Activated CD4-positive, alpha-beta T cell treated with anti-CD3 and anti-CD28 coated beads, Interleukin-2, amount 10 ng/mL, durations not matched to agents 24 days and 14 days (primary cell): ENCODE measurements at regions not wholly inside any gene's neighbourhood (a gene's known extent, or its start where the extent isn't known, plus 50 kb on each side); places are given as distances from the start of the nearest gene placed in this dataset.
"Not testable (repeated sequence)": the region's sequence is repeated elsewhere in the genome, so short reads cannot be mapped to it uniquely, and the experiment has no call there.

Experiments
- DNase-seq: peaks from one replicate; pipeline ENCODE4 v3.0.0; 2022
- H3K27ac Mint-ChIP-seq: one replicate; pipeline ENCODE4 v1.8.0; 2022; ENCODE audit warnings: mild to moderate bottlenecking, mixed read lengths
- H3K27me3 Mint-ChIP-seq: one replicate; pipeline ENCODE4 v1.8.0; 2022; ENCODE audit warnings: mixed read lengths
- H3K36me3 Mint-ChIP-seq: one replicate; pipeline ENCODE4 v1.8.0; 2022; ENCODE audit warnings: low read depth, mild to moderate bottlenecking, mixed read lengths
- H3K4me1 Mint-ChIP-seq: one replicate; pipeline ENCODE4 v1.8.0; 2021; ENCODE audit warnings: mixed read lengths
- H3K4me3 Mint-ChIP-seq: one replicate; pipeline ENCODE4 v1.8.0; 2022; ENCODE audit warnings: mild to moderate bottlenecking, moderate library complexity, mixed read lengths
- H3K9me3 Mint-ChIP-seq: one replicate; pipeline ENCODE4 v1.8.0; 2021; ENCODE audit warnings: mixed read lengths
- intact Hi-C: fragments of 100-400 bp; cut with micrococcal nuclease; formaldehyde crosslinking; loops from one replicate; pipeline ENCODE4 v1.15.1; 2023

DNA sequence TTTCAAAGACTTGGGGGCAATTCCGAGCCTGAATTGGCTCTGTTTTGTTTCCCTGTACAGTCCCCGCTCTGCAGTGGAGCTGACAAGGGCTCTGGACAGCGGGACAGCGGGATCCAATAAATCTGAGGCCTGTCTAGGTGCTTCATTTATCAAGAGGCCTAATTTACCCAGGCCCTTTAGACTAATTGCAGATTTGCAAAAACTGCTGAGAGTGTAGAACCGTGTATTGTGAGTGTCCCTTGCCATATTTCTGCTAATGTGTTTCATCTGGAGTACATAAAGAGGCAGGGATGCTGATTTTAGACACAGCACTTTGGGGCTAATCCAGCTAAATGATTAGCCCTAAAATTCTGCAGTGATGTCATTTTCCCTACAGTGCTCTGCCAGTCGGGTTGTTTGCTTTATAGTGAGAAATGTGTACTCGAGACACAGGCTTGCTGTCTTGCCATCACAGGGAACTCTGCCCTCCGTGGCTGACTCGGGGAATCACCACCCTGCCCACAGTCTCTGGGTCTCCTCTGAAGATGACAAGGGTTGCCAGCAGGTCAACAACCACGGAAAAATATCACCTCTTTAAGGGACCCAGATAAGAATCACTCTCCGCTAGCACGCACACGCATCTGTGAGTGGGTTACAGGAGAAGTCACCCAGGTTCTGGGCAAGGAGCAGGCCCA, 592.0 kb downstream of the BNC2 start:
- H3K4me3 Mint-ChIP-seq = no peak overlapping the region
- no peak overlapping the region for H3K27ac Mint-ChIP-seq
- no peaks in the 10 kb centered on the region for H3K36me3 Mint-ChIP-seq
- no peaks in the 10 kb centered on the region for H3K4me1 Mint-ChIP-seq
- DNase-seq = no peak
- no peaks in the 10 kb centered on the region for H3K27me3 Mint-ChIP-seq
- H3K9me3 Mint-ChIP-seq = no peaks in the 10 kb centered on the region
- intact Hi-C loops = no loop called here

DNA sequence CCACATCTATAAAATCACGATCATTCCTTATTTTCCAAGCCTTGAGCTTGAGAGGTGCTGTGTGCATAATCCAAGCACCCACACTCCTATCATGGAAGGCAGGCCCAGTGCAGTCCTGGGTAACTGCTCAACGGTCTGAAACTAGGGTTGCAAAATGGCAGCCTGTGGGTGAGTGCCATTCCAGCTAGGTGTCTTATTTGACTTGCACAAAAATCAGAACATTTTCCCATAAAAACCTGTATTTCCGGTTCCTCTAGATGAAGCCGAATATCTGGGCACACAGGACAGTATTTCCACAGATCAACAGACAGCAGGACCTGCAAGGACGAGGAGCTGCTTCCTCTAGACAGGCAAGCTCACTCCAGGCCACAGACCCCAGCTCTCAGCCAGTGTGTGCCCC, 588.8 kb downstream of the BNC2 start:
- H3K9me3 Mint-ChIP-seq = no peaks in the 10 kb centered on the region
- no peaks in the 10 kb centered on the region for H3K27me3 Mint-ChIP-seq
- intact Hi-C loops = no loop called here
- H3K27ac Mint-ChIP-seq = no peak overlapping the region
- no peak overlapping the region for H3K4me3 Mint-ChIP-seq
- no peaks in the 10 kb centered on the region for H3K36me3 Mint-ChIP-seq
- H3K4me1 Mint-ChIP-seq = no peaks in the 10 kb centered on the region
- no peak for DNase-seq

DNA sequence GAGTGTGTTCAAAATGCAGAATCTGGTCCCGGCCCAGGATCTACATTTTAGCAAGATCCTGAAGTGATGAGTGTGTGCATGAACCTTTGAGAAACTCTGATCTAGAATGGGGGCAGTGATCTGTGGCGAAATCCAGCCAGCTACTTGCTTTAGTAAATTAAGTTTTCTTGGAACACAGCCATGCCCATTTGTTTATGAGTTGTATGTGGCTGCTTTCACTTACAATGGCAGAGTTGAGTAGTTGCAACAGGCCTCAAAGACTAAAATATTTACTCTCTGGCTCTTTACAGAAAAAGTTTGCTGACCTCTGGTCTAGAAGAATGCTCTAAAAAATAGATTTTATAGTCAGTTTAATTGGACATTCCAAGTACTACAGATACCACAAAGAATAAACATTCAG, 588.3 kb downstream of the BNC2 start:
- Mint-ChIP-seq H3K4me3 (no peak overlapping the region), H3K4me1 (no peaks in the 10 kb centered on the region)

DNA sequence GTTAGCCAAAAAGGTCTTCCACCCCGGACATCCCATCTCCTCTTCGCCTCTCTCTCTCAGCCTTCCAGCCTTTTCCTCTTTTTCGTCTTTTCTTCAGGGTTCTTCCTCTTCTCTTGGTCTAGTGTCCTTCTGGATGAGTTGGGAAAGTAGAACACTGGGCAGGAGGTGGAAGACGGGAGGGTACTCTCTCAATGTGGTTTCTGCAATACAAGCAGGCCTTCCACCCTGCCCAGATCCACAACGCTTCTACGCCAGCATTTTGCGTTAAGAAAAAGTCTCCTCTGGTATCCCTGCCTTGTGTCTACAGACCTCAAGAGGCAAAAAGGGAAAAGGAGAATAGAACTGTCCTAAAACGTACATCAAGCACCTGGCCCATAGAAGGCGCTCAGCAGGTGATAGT, 587.8 kb downstream of the BNC2 start:
- Mint-ChIP-seq H3K4me1 (no peaks in the 10 kb centered on the region), H3K27me3 (no peaks in the 10 kb centered on the region), H3K9me3 (no peaks in the 10 kb centered on the region), H3K27ac (no peak overlapping the region), H3K36me3 (no peaks in the 10 kb centered on the region), H3K4me3 (no peak overlapping the region)
- intact Hi-C loops = no loop called here
- no peak for DNase-seq

More for the DNA sequence above, 588.3 kb downstream of the BNC2 start:
- no peak for DNase-seq
- no peaks in the 10 kb centered on the region for H3K36me3 Mint-ChIP-seq
- H3K27ac Mint-ChIP-seq = no peak overlapping the region
- intact Hi-C loops = no loop called here
- H3K9me3 Mint-ChIP-seq = no peaks in the 10 kb centered on the region
- H3K27me3 Mint-ChIP-seq = no peaks in the 10 kb centered on the region

DNA sequence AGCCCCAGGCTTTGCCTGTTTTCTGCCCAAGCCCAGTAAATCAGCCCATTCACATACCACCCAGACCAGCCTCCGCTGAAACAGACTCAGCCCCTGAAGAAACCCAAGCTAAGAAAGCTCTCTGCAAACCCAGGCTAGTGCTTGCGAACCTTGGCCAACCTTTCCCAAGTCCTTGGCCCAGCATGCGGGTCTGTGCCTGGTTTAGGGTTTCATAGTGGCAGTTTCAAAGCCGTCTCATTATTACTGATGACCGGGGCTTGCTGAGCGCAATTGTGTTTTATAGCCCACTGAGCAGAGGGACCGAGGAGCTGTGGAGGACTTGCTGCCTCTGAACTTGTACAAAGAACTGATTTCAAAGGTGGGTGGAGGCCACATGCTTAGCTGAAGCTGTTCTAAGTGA, 584.3 kb downstream of the BNC2 start:
- H3K9me3 Mint-ChIP-seq = no peaks in the 10 kb centered on the region
- H3K36me3 Mint-ChIP-seq = no peaks in the 10 kb centered on the region
- no peak overlapping the region for H3K4me3 Mint-ChIP-seq
- intact Hi-C loops = no loop called here
- no peak for DNase-seq
- no peaks in the 10 kb centered on the region for H3K27me3 Mint-ChIP-seq
- no peaks in the 10 kb centered on the region for H3K4me1 Mint-ChIP-seq
- H3K27ac Mint-ChIP-seq = no peak overlapping the region

DNA sequence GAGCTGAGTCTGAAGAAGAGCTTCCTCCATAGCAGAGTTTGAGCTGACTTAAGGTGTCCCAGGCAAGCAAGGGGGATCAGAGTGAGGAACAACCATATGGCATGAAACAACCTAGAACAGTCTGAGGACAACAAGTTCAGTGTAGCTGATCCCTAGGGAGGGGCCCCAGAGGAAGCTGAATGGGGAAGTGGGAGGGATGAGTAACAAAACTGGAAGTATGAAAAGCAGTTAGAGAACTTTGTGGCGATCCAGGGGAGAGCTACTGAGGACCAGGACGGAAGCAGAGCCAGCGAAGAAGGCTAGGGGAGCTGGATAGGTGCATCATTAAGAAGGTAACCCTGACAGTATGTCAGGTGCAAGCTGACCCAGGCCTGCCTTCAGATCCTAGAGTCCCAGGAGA, 580.8 kb downstream of the BNC2 start:
- Mint-ChIP-seq H3K36me3 (no peaks in the 10 kb centered on the region), H3K4me1 (no peaks in the 10 kb centered on the region), H3K27me3 (no peaks in the 10 kb centered on the region), H3K27ac (no peak overlapping the region), H3K9me3 (no peaks in the 10 kb centered on the region), H3K4me3 (no peak overlapping the region)
- no peak for DNase-seq
- intact Hi-C loops = no loop called here

DNA sequence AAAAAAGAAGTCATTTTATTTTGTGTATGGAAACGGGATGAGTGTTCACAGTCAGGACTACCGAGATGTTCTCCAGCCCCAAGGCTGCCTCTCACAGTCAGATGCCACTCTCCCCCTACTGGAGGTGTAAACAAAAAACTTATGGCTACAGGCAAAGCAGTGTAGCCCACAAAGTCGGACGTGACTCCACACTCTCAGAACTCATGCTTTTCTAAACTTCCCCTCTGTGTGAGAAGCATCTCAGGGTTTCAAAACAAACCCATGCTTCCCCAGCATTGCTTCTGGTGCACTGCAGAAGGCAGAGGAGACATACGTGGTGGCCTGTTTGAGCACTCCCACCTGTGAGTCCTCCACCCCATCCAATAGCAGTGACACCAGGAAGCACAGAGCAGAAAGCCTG, 580.3 kb downstream of the BNC2 start:
- Mint-ChIP-seq H3K4me3 (no peak overlapping the region), H3K9me3 (no peaks in the 10 kb centered on the region), H3K27ac (no peak overlapping the region), H3K4me1 (no peaks in the 10 kb centered on the region), H3K27me3 (no peaks in the 10 kb centered on the region), H3K36me3 (no peaks in the 10 kb centered on the region)
- no peak for DNase-seq
- intact Hi-C loops = no loop called here

DNA sequence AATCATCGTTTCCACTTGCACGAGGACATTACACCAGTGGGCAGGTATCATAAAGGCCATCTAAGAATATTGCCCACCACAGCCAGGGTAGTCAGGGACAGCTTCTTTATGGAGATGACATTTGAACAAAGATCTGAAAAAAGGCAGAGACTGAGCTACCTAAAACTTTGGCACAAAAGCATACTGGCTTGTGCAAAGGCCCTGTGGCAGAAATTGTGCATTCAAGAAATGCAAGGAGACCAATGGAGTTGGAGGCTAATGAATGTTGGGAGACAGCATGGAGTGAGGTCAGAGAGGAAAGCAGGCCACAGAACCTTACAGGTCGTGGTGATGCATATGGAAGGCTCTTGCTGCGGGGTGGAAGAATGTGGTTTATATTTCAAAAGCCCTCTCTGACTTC, 578.5 kb downstream of the BNC2 start:
- H3K4me3 Mint-ChIP-seq = no peak overlapping the region
- DNase-seq = no peak
- no peaks in the 10 kb centered on the region for H3K36me3 Mint-ChIP-seq
- H3K9me3 Mint-ChIP-seq = no peaks in the 10 kb centered on the region
- H3K27ac Mint-ChIP-seq = no peak overlapping the region
- H3K4me1 Mint-ChIP-seq = no peaks in the 10 kb centered on the region
- no peaks in the 10 kb centered on the region for H3K27me3 Mint-ChIP-seq
- intact Hi-C loops = no loop called here

DNA sequence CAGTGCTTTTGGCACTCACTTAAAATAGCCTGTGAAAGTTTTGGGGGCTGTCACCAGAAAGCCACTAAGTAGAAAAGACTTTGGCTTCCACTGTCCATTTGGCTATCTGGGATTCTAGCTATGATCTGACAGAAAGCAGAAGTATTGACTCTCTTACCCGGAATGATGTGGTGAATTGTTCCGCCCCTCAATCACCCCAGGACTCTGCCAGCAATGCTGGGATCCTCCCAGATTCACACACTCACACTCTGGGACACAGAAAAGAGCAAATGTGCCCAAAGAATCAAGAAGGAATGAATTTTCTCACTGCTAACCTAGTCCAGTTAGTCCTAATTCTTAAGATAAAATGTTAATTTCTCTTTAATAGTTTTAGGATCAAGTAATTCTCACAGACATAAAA, 576.9 kb downstream of the BNC2 start:
- no peak overlapping the region for H3K4me3 Mint-ChIP-seq
- no peaks in the 10 kb centered on the region for H3K36me3 Mint-ChIP-seq
- H3K9me3 Mint-ChIP-seq = no peaks in the 10 kb centered on the region
- no peaks in the 10 kb centered on the region for H3K4me1 Mint-ChIP-seq
- DNase-seq = no peak
- intact Hi-C loops = no loop called here
- H3K27me3 Mint-ChIP-seq = no peaks in the 10 kb centered on the region
- no peak overlapping the region for H3K27ac Mint-ChIP-seq

DNA sequence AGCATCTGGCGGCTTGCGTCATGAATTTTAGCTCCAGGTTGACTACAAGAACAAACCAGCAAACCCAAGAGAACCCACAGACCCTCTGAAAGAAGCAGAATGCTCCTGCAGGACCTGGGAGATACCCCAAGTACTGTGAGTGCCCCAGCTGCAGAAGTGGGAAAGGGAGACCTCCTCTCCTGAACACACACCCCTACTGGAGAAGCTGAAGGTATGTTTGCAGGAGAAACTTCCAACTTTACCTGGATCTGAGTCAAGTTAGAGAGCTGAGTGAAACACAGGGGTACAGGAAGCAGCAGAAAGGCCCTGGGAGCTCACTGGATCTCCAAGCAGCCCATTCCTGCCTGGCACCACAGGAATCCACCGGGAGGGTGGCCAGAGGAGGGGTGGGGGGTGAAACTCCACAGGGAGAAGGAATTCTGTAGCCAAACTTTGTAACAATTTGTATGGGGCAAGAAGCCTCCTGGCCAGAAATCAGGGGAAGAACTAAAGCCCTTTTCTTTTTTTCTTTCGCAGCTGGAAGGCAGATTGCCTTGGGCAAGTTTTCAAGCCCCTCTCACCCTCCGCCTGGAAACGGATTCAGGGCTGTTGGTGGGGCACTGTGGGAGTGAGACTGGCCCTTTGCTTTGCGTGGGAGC, 576.2 kb downstream of the BNC2 start:
- no peak overlapping the region for H3K4me3 Mint-ChIP-seq
- no peaks in the 10 kb centered on the region for H3K9me3 Mint-ChIP-seq
- H3K27ac Mint-ChIP-seq = no peak overlapping the region
- H3K27me3 Mint-ChIP-seq = no peaks in the 10 kb centered on the region
- no peak for DNase-seq
- H3K4me1 Mint-ChIP-seq = no peaks in the 10 kb centered on the region
- intact Hi-C loops = no loop called here
- H3K36me3 Mint-ChIP-seq = no peaks in the 10 kb centered on the region

DNA sequence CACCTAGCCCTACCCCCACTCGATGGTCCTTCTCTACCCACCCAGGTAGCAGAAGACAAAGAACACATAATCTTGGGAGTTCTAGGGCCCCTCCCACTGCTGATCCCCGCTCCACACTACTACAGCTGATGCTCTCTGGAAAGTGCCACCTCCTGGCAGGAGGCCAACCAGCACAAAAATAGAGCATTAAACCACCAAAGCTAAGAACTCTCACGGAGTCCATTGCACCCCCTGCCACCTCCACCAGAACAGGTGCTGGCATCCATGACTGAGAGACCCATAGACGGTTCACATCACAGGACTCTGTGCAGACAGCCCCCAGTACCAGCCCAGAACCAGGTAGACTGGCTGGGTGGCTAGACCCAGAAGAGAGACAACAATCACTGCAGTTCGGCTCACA, 575.5 kb downstream of the BNC2 start:
- intact Hi-C loops, H3K4me1 Mint-ChIP-seq, H3K9me3 Mint-ChIP-seq, H3K36me3 Mint-ChIP-seq, H3K27me3 Mint-ChIP-seq, H3K4me3 Mint-ChIP-seq, DNase-seq, H3K27ac Mint-ChIP-seq: not testable (repeated sequence)

DNA sequence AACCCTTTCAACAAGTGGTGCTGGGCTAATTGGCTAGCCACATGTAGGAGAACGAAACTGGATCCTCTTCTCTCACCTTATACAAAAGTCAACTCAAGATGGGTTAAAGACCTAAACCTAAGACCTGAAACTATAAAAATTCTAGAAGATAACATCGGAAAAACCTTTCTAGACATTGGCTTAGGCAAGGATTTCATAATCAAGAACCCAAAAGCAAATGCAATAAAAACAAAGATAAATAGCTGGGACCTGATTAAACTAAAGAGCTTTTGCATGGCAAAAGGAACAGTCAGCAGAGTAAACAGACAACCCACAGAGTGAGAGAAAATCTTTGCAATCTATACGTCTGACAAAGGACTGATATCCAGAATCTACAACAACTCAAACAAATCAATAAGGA, 571.1 kb downstream of the BNC2 start:
- H3K9me3 Mint-ChIP-seq, H3K27ac Mint-ChIP-seq, DNase-seq, H3K4me1 Mint-ChIP-seq, H3K27me3 Mint-ChIP-seq, intact Hi-C loops, H3K4me3 Mint-ChIP-seq, H3K36me3 Mint-ChIP-seq: not testable (repeated sequence)

DNA sequence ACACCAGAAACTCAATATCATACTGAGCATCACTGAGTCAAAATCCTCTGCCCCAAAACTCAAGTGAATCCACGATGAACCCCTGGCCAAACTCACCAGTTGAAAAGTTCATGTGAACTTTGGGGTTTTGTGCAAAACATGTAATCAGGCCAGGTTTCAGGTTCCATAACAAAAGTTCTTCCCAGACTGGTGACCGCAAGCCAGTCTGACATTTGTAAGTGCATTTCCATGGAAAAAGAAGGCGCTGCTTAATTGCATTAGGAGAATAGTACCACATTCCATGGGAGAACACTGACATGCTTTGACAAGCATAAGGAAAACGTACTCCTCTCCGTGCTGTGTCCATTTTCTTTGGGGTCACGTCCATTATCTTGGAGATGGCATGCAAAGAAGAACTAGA, 567.0 kb downstream of the BNC2 start:
- Mint-ChIP-seq H3K27me3 (no peaks in the 10 kb centered on the region), H3K4me3 (no peak overlapping the region), H3K27ac (no peak overlapping the region), H3K9me3 (no peaks in the 10 kb centered on the region), H3K36me3 (no peaks in the 10 kb centered on the region), H3K4me1 (no peaks in the 10 kb centered on the region)
- intact Hi-C loops = no loop called here
- DNase-seq = no peak

DNA sequence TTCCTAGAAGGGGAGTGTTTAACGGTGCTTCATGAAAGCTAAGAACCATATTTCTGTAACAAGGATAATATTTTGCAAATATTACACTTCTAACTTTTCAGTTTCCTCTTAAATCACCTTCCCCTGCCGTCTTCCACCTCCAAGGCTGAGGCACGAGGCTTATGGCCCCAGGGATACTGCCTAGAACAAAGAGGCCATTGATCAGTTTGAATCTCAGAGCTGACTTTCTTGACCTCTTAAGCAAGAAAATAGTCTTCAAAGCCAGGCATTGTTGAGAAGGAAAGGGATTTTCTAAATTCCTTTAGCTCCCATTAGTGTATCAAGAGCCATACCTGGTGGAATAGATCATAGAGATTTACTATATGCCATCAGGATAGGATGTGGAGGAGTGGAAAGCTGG, 566.2 kb downstream of the BNC2 start:
- Mint-ChIP-seq H3K9me3 (no peaks in the 10 kb centered on the region), H3K36me3 (no peaks in the 10 kb centered on the region), H3K4me3 (no peak overlapping the region), H3K4me1 (no peaks in the 10 kb centered on the region), H3K27me3 (no peaks in the 10 kb centered on the region), H3K27ac (no peak overlapping the region)
- intact Hi-C loops = no loop called here
- DNase-seq = no peak

DNA sequence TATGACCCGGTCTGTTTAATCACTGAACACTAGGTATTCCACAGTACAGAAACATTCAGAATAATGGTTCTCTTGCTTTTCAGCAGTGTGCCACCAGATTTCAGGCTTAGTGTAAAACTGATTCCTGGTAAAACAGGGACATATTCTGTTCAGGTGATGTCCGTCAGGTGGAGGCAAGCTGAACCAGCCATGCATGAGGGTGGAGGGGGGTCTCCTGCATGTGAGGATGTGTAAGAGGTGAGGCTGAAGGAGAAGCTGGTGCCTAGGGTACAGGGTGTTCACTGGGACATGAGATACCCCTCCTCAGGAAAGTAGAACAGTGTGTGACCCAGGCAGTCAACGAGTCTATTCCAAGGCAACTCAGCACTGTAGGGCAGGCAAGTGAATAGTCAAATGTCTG, 563.9 kb downstream of the BNC2 start:
- no peaks in the 10 kb centered on the region for H3K9me3 Mint-ChIP-seq
- no peak for DNase-seq

More for the DNA sequence above, 563.9 kb downstream of the BNC2 start:
- no peaks in the 10 kb centered on the region for H3K27me3 Mint-ChIP-seq
- no peaks in the 10 kb centered on the region for H3K4me1 Mint-ChIP-seq
- no peaks in the 10 kb centered on the region for H3K36me3 Mint-ChIP-seq
- intact Hi-C loops = no loop called here
- no peak overlapping the region for H3K4me3 Mint-ChIP-seq
- no peak overlapping the region for H3K27ac Mint-ChIP-seq
